ENCODE measurements at regions not wholly inside any gene's neighbourhood (a gene's known extent, or its start where the extent isn't known, plus 50 kb on each side); places are given as distances from the start of the nearest gene placed in this dataset.

DNA sequence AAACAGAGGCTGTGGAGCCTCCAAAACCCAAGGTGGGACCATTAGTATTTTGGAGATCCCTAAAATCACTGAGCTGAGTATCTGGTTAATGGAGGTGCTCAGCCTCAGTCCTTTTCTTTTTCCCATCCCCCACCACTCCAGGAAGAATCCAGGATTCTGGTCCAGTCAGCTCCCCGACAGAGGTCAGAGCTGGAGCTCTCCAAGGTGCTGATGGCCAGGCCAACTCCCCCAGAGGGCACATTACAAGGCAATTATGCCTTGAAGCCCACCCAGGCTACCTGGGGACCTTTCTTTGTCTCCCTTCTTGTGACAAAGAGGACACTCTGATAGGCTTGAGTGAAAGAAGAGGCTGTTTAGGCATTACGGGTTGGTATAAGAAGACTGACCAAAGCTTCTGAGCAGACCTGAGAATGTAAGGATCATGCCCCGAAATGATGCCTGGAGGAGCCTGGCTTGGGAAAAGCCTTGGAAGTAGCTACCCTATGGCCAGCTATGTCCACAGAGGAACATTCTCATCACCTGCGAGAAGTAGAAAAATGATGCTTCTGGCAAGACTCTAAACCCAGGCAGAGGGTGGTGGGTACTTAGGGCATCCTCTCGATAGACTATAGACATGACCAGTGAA lies 102.5 kb upstream of the LDAH start:
- peak; percentile 16 for DNase-seq (ENCODE audit: low read depth)

GRCh38 chr2:20919297-20919800 lies 96.4 kb upstream of the LDAH start:
- DNase-seq (ENCODE audit: low read depth): no peak
- no peak overlapping the region for H3K4me3 ChIP-seq (ENCODE audit: low read length)
- no peak for TF ChIP-seq CTCF (IDR thresholded peaks at IDR 0.05; ENCODE audit: insufficient read depth, low read depth, low read length, missing control alignments)

More for the DNA sequence above, 102.5 kb upstream of the LDAH start:
- no peak for TF ChIP-seq CTCF (IDR thresholded peaks at IDR 0.05; ENCODE audit: insufficient read depth, low read depth, low read length, missing control alignments)
- no peak overlapping the region for H3K4me3 ChIP-seq (ENCODE audit: low read length)

GRCh38 chr2:20917719-20918572 lies 95.0 kb upstream of the LDAH start:
- H3K4me3 ChIP-seq (ENCODE audit: low read length): no peak overlapping the region
- TF ChIP-seq CTCF (IDR thresholded peaks at IDR 0.05; ENCODE audit: insufficient read depth, low read depth, low read length, missing control alignments): no peak
- DNase-seq (ENCODE audit: low read depth): peak; percentile 72

- no peak for TF ChIP-seq CTCF (IDR thresholded peaks at IDR 0.05; ENCODE audit: insufficient read depth, low read depth, low read length, missing control alignments)
- H3K4me3 ChIP-seq (ENCODE audit: low read length): no peak overlapping the region
- DNase-seq (ENCODE audit: low read depth): no peak
Measured at GRCh38 chr2:20917287-20917660, 94.4 kb upstream of the LDAH start.

DNA sequence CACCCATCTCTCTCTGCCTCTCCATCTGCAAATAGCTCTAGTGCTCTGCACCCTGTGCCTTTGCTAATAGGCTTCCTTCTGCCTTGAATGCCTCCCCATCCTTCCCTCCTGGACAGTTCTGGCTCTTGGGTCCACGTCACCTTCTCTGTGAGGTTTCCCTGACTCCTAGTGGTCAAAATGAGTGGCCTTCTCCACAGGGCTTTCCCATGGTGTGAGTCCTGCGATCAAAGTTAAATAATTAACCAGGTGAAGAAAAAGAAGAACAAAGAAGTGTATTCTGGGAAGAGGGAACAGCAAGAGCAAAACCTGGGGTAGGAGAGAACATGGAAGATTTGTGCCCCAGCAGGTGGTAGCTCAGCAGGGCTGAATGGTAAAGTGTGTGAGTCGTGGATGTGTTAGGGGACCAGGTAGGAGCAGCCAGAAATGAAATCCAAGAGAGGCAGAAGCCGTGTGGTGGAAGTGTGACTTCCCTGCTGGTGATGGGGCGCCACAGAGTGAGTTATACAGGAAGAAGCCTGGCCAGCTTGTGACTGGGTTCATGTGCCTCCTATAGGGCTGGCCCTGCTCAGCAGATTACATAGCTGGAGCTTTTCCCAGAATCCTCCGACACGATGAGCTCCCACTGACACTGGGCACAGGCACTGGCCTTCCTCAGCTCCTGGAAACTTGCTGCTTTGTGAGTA lies 93.8 kb upstream of the LDAH start:
- DNase-seq (ENCODE audit: low read depth): peak; percentile 38
- no peak overlapping the region for H3K4me3 ChIP-seq (ENCODE audit: low read length)
- peak; percentile 19 for TF ChIP-seq CTCF (IDR thresholded peaks at IDR 0.05; ENCODE audit: insufficient read depth, low read depth, low read length, missing control alignments)

GRCh38 chr2:20915271-20915670 lies 92.4 kb upstream of the LDAH start:
- no peak for TF ChIP-seq CTCF (IDR thresholded peaks at IDR 0.05; ENCODE audit: insufficient read depth, low read depth, low read length, missing control alignments)
- no peak overlapping the region for H3K4me3 ChIP-seq (ENCODE audit: low read length)
- no peak for DNase-seq (ENCODE audit: low read depth)

Data from epithelial cell of esophagus (primary cell).